ENCODE measurements at regions not wholly inside any gene's neighbourhood (a gene's known extent, or its start where the extent isn't known, plus 50 kb on each side); places are given as distances from the start of the nearest gene placed in this dataset.

GRCh38 chr6:81295310-81295709 lies 457.2 kb downstream of the TENT5A start:
- TF ChIP-seq CTCF (IDR thresholded peaks at IDR 0.05) (no peak), POLR2A (IDR thresholded peaks at IDR 0.05) (no peak)
